Small intestine (tissue), 7 donors: ENCODE measurements at regions not wholly inside any gene's neighbourhood (a gene's known extent, or its start where the extent isn't known, plus 50 kb on each side); places are given as distances from the start of the nearest gene placed in this dataset.

Source experiments
- DNase-seq, 2 donors: peaks; one replicate each; pipeline versions ENCODE4 v3.0.0 to v3.0.0-alpha.2; 2013
- FAIRE-seq: peaks from 2 replicates; lab custom pipeline; 2012; peaks lifted over from hg19 to GRCh38; lab: Jason Lieb, UNC
- H3K27ac ChIP-seq, 3 donors: one replicate each; pipeline ENCODE4 v1.5.1; 2013; ENCODE audit warnings: low read length in 2 of 3, mild to moderate bottlenecking in 2 of 3, control low read depth in 1 of 3, inconsistent platforms in 1 of 3, low read depth in 1 of 3, moderate library complexity in 1 of 3
- H3K27me3 ChIP-seq, 3 donors: one replicate each; pipeline ENCODE4 v1.6.1; 2013; ENCODE audit warnings: low read length in 3 of 3, inconsistent platforms in 1 of 3; ENCODE audit not compliant: control insufficient read depth in 3 of 3, insufficient read depth in 3 of 3
- H3K36me3 ChIP-seq, 3 donors: one replicate each; pipeline ENCODE4 v1.6.1; 2013; ENCODE audit warnings: low read length in 3 of 3, inconsistent platforms in 1 of 3, low read depth in 1 of 3, mild to moderate bottlenecking in 1 of 3, moderate library complexity in 1 of 3; ENCODE audit not compliant: control insufficient read depth in 3 of 3, insufficient read depth in 2 of 3
- H3K4me1 ChIP-seq, 3 donors: one replicate each; pipeline ENCODE4 v1.6.1; 2013; ENCODE audit warnings: low read length in 2 of 3, inconsistent platforms in 1 of 3, low read depth in 1 of 3, mild to moderate bottlenecking in 1 of 3, moderate library complexity in 1 of 3; ENCODE audit not compliant: control insufficient read depth in 3 of 3, insufficient read depth in 2 of 3
- H3K4me3 ChIP-seq, 3 donors: one replicate each; pipeline ENCODE4 v1.5.1; 2013; ENCODE audit warnings: low read length in 3 of 3, control low read depth in 1 of 3, inconsistent platforms in 1 of 3, low read depth in 1 of 3, mild to moderate bottlenecking in 1 of 3, moderate library complexity in 1 of 3
- H3K9me3 ChIP-seq, 2 donors: one replicate each; pipeline ENCODE4 v1.6.1; 2013; ENCODE audit warnings: low read depth in 1 of 2, low read length in 1 of 2; ENCODE audit not compliant: control insufficient read depth in 2 of 2, insufficient read depth in 1 of 2
- WGBS, 3 donors: extraction: QIAGEN DNeasy Blood & Tissue Kit; methylation state at CpG; one replicate each; pipeline ENCODE4 v1.1.7; 2013; 5-methylcytosine and 5-hydroxymethylcytosine counted together
- donor health status: healthy with polysubstance abuse.
- donor health status: control.
- donor health status: control.
- donor health status: Bipolar disorder and iron deficiency.
- donor health status: healthy.

- no peak for FAIRE-seq
- Histone ChIP-seq H3K9me3 (no peaks in the 10 kb centered on the region), H3K27me3 (no peaks in the 10 kb centered on the region), H3K4me3 (no peak overlapping the region), H3K27ac (no peak overlapping the region), H3K4me1 (peaks cover 0 to 13% (median 8%) of the 10 kb centered on the region in 3 donors), H3K36me3 (no peaks in the 10 kb centered on the region)
- 82 to 86% (median 85%) methylated on average over 12 of the region's 12 CpGs for WGBS, 3 donors
- no peak for DNase-seq
Measured at GRCh38 chr9:89757776-89758528, 153.1 kb downstream of the GADD45G start.

DNA sequence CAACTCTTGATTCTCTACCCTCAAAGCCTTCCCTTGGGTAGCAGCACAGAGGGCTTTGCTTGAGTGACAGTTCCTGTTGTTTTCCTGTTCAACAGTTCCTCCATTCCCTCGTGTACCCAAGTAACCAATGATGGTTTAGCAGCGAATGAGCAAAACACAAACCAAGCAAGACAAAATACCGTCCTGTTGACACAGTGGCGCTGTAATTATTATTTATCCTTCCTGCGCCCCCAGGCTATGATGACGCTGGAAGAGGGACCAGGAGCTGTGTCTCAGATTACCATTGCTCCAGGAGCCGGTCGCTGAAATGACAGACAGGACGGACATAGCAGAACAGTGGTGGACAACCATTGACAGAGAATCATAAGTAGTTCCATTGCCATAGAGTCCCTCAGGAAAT lies 154.8 kb downstream of the GADD45G start:
- DNase-seq (no peak), FAIRE-seq (no peak)
- no peaks in the 10 kb centered on the region for H3K36me3 ChIP-seq
- no peak overlapping the region for H3K27ac ChIP-seq
- WGBS, 3 donors, result 73 to 81% (median 81%) methylated on average over 9 of the region's 9 CpGs
- H3K4me1 ChIP-seq, result peaks cover 0 to 13% (median 8%) of the 10 kb centered on the region in 3 donors
- no peaks in the 10 kb centered on the region for H3K27me3 ChIP-seq
- H3K9me3 ChIP-seq, result no peaks in the 10 kb centered on the region
- no peak overlapping the region for H3K4me3 ChIP-seq

- Histone ChIP-seq H3K27me3 (no peaks in the 10 kb centered on the region), H3K9me3 (no peaks in the 10 kb centered on the region), H3K4me1 (peaks cover 0 to 13% (median 8%) of the 10 kb centered on the region in 3 donors), H3K36me3 (no peaks in the 10 kb centered on the region), H3K4me3 (no peak overlapping the region), H3K27ac (no peak overlapping the region)
- FAIRE-seq, result no peak
- no peak for DNase-seq
- 92 to 96% (median 93%) methylated on average over 6 of the region's 6 CpGs for WGBS, 3 donors
Measured at GRCh38 chr9:89760123-89760522, 155.3 kb downstream of the GADD45G start.

GRCh38 chr9:89764217-89764616 lies 159.4 kb downstream of the GADD45G start:
- H3K36me3 ChIP-seq, result no peaks in the 10 kb centered on the region
- no peaks in the 10 kb centered on the region for H3K4me1 ChIP-seq
- H3K9me3 ChIP-seq, result no peaks in the 10 kb centered on the region
- WGBS, 3 donors, result 77 to 93% (median 86%) methylated on average over 5 of the region's 5 CpGs
- FAIRE-seq (no peak), DNase-seq (no peak)
- peaks cover 0 to 2% (median 0%) of the 10 kb centered on the region in 3 donors for H3K27me3 ChIP-seq
- H3K4me3 ChIP-seq, result no peak overlapping the region
- H3K27ac ChIP-seq, result no peak overlapping the region

DNA sequence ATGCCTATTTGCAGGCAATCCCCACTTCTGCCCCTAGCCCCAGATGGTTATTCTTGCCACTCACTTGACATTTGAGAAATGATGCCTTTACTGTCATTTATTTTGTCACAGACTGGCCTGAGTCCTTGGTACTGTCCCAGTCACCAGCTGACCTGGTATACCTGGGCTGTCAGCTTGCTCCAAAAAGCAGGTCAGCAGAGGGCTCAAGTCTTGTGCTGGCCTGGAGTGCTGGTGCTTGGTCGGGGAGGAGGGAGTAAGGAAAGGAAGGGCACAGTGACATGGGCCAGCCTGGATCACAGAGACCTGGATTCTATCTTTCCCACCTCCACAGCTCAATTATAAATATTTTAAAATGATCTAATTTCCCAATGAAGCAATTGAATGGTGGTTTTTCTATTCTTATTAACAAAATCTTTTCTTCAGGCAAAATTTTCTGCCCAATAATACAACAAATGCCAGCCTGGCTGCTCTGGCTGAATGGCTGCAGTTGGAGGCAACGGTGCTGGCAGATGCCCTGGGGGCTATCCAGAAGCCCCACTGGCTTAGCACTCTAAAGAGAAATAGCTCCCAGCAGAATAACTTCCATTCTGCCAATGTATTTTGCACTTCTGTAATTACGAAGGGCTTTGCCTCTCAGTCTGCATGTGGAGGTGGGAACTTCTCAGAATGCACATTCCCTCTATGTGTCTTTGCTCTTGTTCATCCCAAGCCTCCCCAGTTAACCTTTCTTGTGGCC lies 160.6 kb downstream of the GADD45G start:
- Histone ChIP-seq H3K4me3 (no peak overlapping the region), H3K9me3 (no peaks in the 10 kb centered on the region), H3K36me3 (no peaks in the 10 kb centered on the region), H3K27me3 (peaks cover 0 to 2% (median 0%) of the 10 kb centered on the region in 3 donors), H3K27ac (no peak overlapping the region), H3K4me1 (no peaks in the 10 kb centered on the region)
- FAIRE-seq (no peak), DNase-seq (no peak)
- 83 to 85% (median 83%) methylated on average over 3 of the region's 3 CpGs for WGBS, 3 donors

DNA sequence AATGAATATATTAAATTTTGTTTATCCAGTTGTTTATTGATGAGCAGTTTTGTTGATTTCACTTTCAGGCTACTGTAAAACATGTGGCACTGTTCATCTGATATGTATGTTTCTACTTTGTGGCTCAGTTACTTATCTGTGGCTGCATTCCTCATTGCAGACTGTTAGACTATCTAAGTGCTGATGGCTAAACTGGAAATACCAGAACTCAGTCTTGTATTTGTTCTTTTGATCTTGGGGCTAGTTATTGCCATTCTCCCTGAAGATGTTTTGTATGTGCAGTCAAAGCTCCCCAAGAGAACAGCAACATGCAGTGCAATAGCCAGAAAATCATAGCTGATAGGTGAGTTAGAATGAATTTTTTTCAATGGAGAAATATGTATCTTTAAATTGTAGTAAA lies 162.2 kb downstream of the GADD45G start:
- no peak overlapping the region for H3K27ac ChIP-seq
- no peaks in the 10 kb centered on the region for H3K9me3 ChIP-seq
- no peak overlapping the region for H3K4me3 ChIP-seq
- FAIRE-seq (no peak), DNase-seq (no peak)
- H3K36me3 ChIP-seq, result no peaks in the 10 kb centered on the region
- peaks cover 0 to 2% (median 0%) of the 10 kb centered on the region in 3 donors for H3K27me3 ChIP-seq
- H3K4me1 ChIP-seq, result no peaks in the 10 kb centered on the region

- peaks cover 0 to 2% (median 0%) of the 10 kb centered on the region in 3 donors for H3K27me3 ChIP-seq
- no peaks in the 10 kb centered on the region for H3K9me3 ChIP-seq
- H3K27ac ChIP-seq, result no peak overlapping the region
- 60 to 72% (median 68%) methylated on average over 4 of the region's 4 CpGs for WGBS, 3 donors
- H3K4me1 ChIP-seq, result no peaks in the 10 kb centered on the region
- H3K36me3 ChIP-seq, result no peaks in the 10 kb centered on the region
- FAIRE-seq (no peak), DNase-seq (no peak)
- H3K4me3 ChIP-seq, result no peak overlapping the region
Measured at GRCh38 chr9:89768051-89768450, 163.2 kb downstream of the GADD45G start.

- FAIRE-seq (no peak), DNase-seq (no peak)
- no peak overlapping the region for H3K4me3 ChIP-seq
- H3K27me3 ChIP-seq, result peaks cover 0 to 2% (median 0%) of the 10 kb centered on the region in 3 donors
- H3K36me3 ChIP-seq, result no peaks in the 10 kb centered on the region
- no peak overlapping the region for H3K27ac ChIP-seq
- WGBS, 3 donors, result 74 to 76% (median 75%) methylated on average over 7 of the region's 7 CpGs
- H3K4me1 ChIP-seq, result no peaks in the 10 kb centered on the region
- H3K9me3 ChIP-seq, result no peaks in the 10 kb centered on the region
Measured at GRCh38 chr9:89768650-89769071, 163.8 kb downstream of the GADD45G start.
